Neural crest cell (in vitro differentiated cells): ENCODE measurements at regions not wholly inside any gene's neighbourhood (a gene's known extent, or its start where the extent isn't known, plus 50 kb on each side); places are given as distances from the start of the nearest gene placed in this dataset.
A peak's percentile ranks its signal among the peaks of the same experiment; 100 is the strongest.

Experiments used
- DNase-seq: peaks from one replicate; pipeline ENCODE4 v3.0.0; 2021; ENCODE audit warnings: low read depth, mixed read lengths, low spot score
- H3K27ac Mint-ChIP-seq: one replicate; pipeline ENCODE4 v1.8.0; 2021; ENCODE audit warnings: mild to moderate bottlenecking, mixed read lengths; ENCODE audit not compliant: unreplicated experiment
- H3K27me3 Mint-ChIP-seq: 2 replicates; pipeline ENCODE4 v1.8.0; 2021; ENCODE audit warnings: low read depth, mild to moderate bottlenecking, mixed read lengths
- H3K36me3 Mint-ChIP-seq: 2 replicates; pipeline ENCODE4 v1.8.0; 2021; ENCODE audit warnings: low read depth, mild to moderate bottlenecking, mixed read lengths
- H3K4me1 Mint-ChIP-seq: 2 replicates; pipeline ENCODE4 v1.8.0; 2021; ENCODE audit warnings: mixed read lengths
- H3K4me3 Mint-ChIP-seq: one replicate; pipeline ENCODE4 v1.8.0; 2021; ENCODE audit warnings: mild to moderate bottlenecking, mixed read lengths
- H3K9me3 Mint-ChIP-seq: 2 replicates; pipeline ENCODE4 v1.8.0; 2021; ENCODE audit warnings: mixed read lengths
- TF ChIP-seq, protein P1 (sequence below): fragments of 200-600 bp; sonication (generic); conservative IDR thresholded peaks from 2 replicates; pipeline ENCODE4 v1.5.0; 2021; ENCODE audit warnings: antibody characterized with exemption, mild to moderate bottlenecking

DNA sequence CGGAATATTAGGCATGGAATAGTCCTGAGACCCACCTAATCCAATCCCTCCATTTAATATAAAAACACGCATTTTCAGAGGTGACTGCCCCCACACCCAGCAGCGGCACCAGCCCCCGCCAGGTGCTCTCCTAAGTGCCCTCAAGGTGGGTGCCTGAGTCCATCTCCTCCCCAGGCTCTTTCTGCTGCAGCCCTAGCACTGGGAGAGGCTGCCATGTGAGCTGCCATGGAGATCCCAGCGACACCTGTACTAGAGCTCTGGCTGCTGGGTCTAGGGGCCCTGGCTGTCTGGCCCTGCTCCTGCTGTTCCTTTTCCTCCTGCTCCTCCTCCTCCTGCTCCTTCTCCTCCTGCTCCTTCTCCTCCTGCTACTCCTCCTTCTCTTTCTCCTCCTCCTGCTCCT, 191.1 kb upstream of the BMPER start:
- peaks cover 18% of the 10 kb centered on the region for H3K4me1 Mint-ChIP-seq

GRCh38 chr7:33716581-33717477, 188.5 kb upstream of the BMPER start:
- no peak overlapping the region for H3K27ac Mint-ChIP-seq
- H3K36me3 Mint-ChIP-seq: no peaks in the 10 kb centered on the region
- H3K9me3 Mint-ChIP-seq: no peaks in the 10 kb centered on the region
- no peak for DNase-seq
- peaks cover 21% of the 10 kb centered on the region for H3K4me1 Mint-ChIP-seq
- H3K4me3 Mint-ChIP-seq: no peak overlapping the region
- TF ChIP-seq, protein P1, sequence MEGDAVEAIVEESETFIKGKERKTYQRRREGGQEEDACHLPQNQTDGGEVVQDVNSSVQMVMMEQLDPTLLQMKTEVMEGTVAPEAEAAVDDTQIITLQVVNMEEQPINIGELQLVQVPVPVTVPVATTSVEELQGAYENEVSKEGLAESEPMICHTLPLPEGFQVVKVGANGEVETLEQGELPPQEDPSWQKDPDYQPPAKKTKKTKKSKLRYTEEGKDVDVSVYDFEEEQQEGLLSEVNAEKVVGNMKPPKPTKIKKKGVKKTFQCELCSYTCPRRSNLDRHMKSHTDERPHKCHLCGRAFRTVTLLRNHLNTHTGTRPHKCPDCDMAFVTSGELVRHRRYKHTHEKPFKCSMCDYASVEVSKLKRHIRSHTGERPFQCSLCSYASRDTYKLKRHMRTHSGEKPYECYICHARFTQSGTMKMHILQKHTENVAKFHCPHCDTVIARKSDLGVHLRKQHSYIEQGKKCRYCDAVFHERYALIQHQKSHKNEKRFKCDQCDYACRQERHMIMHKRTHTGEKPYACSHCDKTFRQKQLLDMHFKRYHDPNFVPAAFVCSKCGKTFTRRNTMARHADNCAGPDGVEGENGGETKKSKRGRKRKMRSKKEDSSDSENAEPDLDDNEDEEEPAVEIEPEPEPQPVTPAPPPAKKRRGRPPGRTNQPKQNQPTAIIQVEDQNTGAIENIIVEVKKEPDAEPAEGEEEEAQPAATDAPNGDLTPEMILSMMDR: peak; percentile 87
- H3K27me3 Mint-ChIP-seq: peaks cover 11% of the 10 kb centered on the region

More for the DNA sequence above, 191.1 kb upstream of the BMPER start:
- Mint-ChIP-seq H3K4me3 (no peak overlapping the region), H3K27ac (no peak overlapping the region), H3K27me3 (peaks cover 11% of the 10 kb centered on the region), H3K9me3 (no peaks in the 10 kb centered on the region), H3K36me3 (no peaks in the 10 kb centered on the region)
- DNase-seq: no peak
- TF ChIP-seq, protein P1: no peak

DNA sequence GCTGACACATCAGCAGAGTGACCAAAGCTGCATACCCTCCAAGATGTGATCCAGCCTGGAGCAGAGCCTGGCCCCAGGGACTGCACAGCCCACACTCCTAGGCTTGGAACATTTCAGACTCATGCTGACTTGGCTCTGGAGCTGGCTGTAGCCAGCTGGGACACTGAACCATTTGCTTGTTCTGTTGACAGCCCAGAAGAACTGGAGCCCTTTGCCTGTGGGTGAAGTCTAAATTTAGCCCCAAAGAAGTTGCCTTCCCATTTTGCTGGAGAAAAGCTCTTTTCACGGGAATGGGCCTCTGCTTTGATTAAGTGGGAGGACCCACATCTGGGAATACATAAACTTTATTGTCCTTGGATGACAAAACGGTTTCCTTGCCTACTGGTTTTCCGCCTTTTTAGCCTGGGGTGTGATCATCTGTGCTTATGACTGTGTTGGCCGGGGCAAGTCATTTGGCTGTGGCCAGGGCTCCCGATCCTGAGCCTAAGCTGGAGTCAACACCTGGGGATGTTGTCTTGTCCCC, 186.2 kb upstream of the BMPER start:
- Mint-ChIP-seq H3K4me1 (peaks cover 23% of the 10 kb centered on the region), H3K36me3 (no peaks in the 10 kb centered on the region), H3K27ac (peak overlapping the region; percentile 84), H3K27me3 (peaks cover 11% of the 10 kb centered on the region), H3K4me3 (no peak overlapping the region), H3K9me3 (no peaks in the 10 kb centered on the region)
- TF ChIP-seq, protein P1: no peak
- no peak for DNase-seq

GRCh38 chr7:33720139-33720538, 185.2 kb upstream of the BMPER start:
- H3K4me1 Mint-ChIP-seq: peaks cover 23% of the 10 kb centered on the region
- TF ChIP-seq, protein P1: no peak
- DNase-seq: no peak
- peaks cover 7% of the 10 kb centered on the region for H3K27me3 Mint-ChIP-seq
- no peaks in the 10 kb centered on the region for H3K36me3 Mint-ChIP-seq
- H3K27ac Mint-ChIP-seq: no peak overlapping the region
- no peaks in the 10 kb centered on the region for H3K9me3 Mint-ChIP-seq
- no peak overlapping the region for H3K4me3 Mint-ChIP-seq

DNA sequence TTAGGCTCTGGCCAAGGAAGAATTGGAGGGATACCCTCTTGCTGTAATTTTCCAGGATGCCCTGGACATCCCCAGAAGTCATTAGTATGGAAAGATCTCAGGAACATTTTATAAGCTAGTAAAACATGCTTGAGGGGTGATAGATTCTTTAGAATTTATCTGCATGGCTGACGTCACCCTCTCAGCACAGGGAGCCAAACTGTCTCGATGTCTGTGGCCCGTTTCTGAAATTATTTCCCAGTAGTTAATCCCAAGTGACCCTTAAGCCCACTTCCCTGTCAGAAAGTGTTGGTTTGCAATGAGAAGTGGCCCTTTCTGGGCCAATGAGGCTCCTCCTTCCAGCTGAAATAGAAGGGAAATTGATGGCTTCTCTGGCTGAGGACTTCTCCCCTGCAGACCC, 184.5 kb upstream of the BMPER start:
- no peak overlapping the region for H3K27ac Mint-ChIP-seq
- H3K36me3 Mint-ChIP-seq: no peaks in the 10 kb centered on the region
- H3K27me3 Mint-ChIP-seq: peaks cover 2% of the 10 kb centered on the region
- no peak overlapping the region for H3K4me3 Mint-ChIP-seq
- no peaks in the 10 kb centered on the region for H3K9me3 Mint-ChIP-seq
- no peak for DNase-seq
- TF ChIP-seq, protein P1: no peak
- H3K4me1 Mint-ChIP-seq: peaks cover 23% of the 10 kb centered on the region
